Smooth muscle cell (in vitro differentiated cells): ENCODE measurements at regions not wholly inside any gene's neighbourhood (a gene's known extent, or its start where the extent isn't known, plus 50 kb on each side); places are given as distances from the start of the nearest gene placed in this dataset.

Source experiments
- DNase-seq: peaks from one replicate; lab custom pipeline; 2025; ENCODE audit not compliant: unreplicated experiment; lab: John Stamatoyannopoulos, UW
- H2AFZ ChIP-seq: fragments of 200-600 bp; sonication (generic); 2 replicates; pipeline ENCODE4 v1.6.0; 2016; ENCODE audit warnings: antibody characterized with exemption, low read depth, mild to moderate bottlenecking
- H3F3A ChIP-seq: fragments of 200-600 bp; sonication (generic); 2 replicates; pipeline ENCODE4 v1.6.0; 2017; ENCODE audit warnings: antibody characterized with exemption, low read depth
- H3K27ac ChIP-seq: fragments of 200-600 bp; sonication (generic); 2 replicates; pipeline ENCODE4 v1.5.1; 2016; ENCODE audit warnings: low read depth, mild to moderate bottlenecking
- H3K27me3 ChIP-seq: fragments of 200-600 bp; sonication (generic); 2 replicates; pipeline ENCODE4 v1.6.1; 2016; ENCODE audit warnings: low read depth, mild to moderate bottlenecking
- H3K36me3 ChIP-seq: fragments of 200-600 bp; sonication (generic); 2 replicates; pipeline ENCODE4 v1.5.1; 2016; ENCODE audit warnings: low read depth
- H3K4me1 ChIP-seq: fragments of 200-600 bp; sonication (generic); 2 replicates; pipeline ENCODE4 v1.5.1; 2016; ENCODE audit warnings: low read depth
- H3K4me2 ChIP-seq: fragments of 200-600 bp; sonication (generic); 2 replicates; pipeline ENCODE4 v1.6.0; 2016; ENCODE audit warnings: mild to moderate bottlenecking
- H3K4me3 ChIP-seq: fragments of 200-600 bp; sonication (generic); 2 replicates; pipeline ENCODE4 v1.5.1; 2016; ENCODE audit warnings: mild to moderate bottlenecking
- H3K79me2 ChIP-seq: fragments of 200-600 bp; sonication (generic); 2 replicates; pipeline ENCODE4 v1.6.0; 2016; ENCODE audit warnings: low read depth, mild to moderate bottlenecking
- H3K9ac ChIP-seq: fragments of 200-600 bp; sonication (generic); 2 replicates; pipeline ENCODE4 v1.6.0; 2016; ENCODE audit warnings: low read depth
- H3K9me3 ChIP-seq: fragments of 200-600 bp; sonication (generic); replicated peaks from 2 replicates; pipeline ENCODE4 v1.5.1; 2016; ENCODE audit warnings: low read depth
- H4K20me1 ChIP-seq: fragments of 200-600 bp; sonication (generic); 2 replicates; pipeline ENCODE4 v1.6.0; 2016; ENCODE audit warnings: low read depth
- WGBS: methylation state at CpG from one replicate; pipeline ENCODE4 v1.1.7; 2016; ENCODE audit warnings: low lambda C conversion rate; 5-methylcytosine and 5-hydroxymethylcytosine counted together
- TF ChIP-seq, protein P1 (sequence below): fragments of 200-600 bp; sonication (generic); IDR thresholded peaks from 2 replicates; pipeline ENCODE4 v1.5.1; 2017; ENCODE audit warnings: borderline replicate concordance, mild to moderate bottlenecking, antibody characterized with exemption; ENCODE audit not compliant: insufficient read depth, poor library complexity, severe bottlenecking

DNA sequence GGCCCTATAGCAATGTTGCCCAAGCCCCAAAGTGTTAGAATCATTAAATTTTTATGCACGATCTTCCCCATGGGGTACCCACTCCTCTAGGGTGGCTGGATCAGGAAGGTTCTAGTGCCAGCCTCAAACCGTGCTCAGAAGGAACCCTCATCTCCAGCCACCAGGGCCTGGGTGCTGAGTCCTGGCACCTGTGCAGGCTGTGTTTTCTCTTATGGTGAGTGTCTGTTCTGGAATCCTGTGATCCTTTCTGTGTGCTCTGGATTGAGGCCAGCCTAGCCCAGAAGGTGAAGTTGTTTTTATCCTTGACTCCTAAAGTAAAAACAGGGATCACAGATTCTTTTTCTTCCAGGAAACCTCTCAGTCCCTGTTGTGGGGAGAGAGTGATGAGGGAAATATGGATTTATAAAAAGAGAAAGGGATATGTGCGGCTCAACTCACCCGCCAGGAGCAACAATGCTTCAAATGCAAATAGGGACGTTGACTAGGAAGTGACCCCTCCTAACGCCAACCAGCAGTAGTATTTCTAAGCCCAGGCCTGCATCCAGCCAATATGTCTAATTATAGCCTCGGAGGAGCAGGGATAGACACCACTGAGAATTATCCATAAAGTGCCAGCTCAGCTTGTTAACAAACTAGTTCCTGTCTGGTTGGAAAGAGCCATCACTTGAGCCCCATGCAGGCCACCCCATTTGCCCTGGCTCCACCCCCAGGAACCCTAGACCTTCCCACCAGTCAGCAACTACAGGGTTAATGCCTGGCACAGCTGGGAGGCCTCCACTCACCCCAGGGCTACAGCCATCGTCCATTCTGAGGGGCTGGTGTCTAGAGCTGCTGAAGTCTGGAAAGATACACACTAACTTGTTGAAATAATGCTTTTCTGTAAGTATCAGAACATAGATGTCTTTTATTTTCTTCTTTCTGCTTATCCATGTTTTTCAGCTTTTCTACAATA, 513.5 kb upstream of the PROK2 start:
- DNase-seq, result no peak
- no peak overlapping the region for H3K4me2 ChIP-seq
- 47% methylated on average over 8 of the region's 8 CpGs for WGBS
- TF ChIP-seq, protein P1, sequence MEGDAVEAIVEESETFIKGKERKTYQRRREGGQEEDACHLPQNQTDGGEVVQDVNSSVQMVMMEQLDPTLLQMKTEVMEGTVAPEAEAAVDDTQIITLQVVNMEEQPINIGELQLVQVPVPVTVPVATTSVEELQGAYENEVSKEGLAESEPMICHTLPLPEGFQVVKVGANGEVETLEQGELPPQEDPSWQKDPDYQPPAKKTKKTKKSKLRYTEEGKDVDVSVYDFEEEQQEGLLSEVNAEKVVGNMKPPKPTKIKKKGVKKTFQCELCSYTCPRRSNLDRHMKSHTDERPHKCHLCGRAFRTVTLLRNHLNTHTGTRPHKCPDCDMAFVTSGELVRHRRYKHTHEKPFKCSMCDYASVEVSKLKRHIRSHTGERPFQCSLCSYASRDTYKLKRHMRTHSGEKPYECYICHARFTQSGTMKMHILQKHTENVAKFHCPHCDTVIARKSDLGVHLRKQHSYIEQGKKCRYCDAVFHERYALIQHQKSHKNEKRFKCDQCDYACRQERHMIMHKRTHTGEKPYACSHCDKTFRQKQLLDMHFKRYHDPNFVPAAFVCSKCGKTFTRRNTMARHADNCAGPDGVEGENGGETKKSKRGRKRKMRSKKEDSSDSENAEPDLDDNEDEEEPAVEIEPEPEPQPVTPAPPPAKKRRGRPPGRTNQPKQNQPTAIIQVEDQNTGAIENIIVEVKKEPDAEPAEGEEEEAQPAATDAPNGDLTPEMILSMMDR, result no peak
- no peak overlapping the region for H3K27ac ChIP-seq
- no peaks in the 10 kb centered on the region for H3K79me2 ChIP-seq
- H3K9me3 ChIP-seq, result no peaks in the 10 kb centered on the region
- H3K36me3 ChIP-seq, result no peaks in the 10 kb centered on the region
- H3K4me3 ChIP-seq, result no peak overlapping the region
- H3F3A ChIP-seq, result no peaks in the 10 kb centered on the region
- no peak overlapping the region for H3K9ac ChIP-seq
- H4K20me1 ChIP-seq, result no peaks in the 10 kb centered on the region
- no peaks in the 10 kb centered on the region for H3K4me1 ChIP-seq
- H2AFZ ChIP-seq, result no peak overlapping the region
- no peaks in the 10 kb centered on the region for H3K27me3 ChIP-seq

DNA sequence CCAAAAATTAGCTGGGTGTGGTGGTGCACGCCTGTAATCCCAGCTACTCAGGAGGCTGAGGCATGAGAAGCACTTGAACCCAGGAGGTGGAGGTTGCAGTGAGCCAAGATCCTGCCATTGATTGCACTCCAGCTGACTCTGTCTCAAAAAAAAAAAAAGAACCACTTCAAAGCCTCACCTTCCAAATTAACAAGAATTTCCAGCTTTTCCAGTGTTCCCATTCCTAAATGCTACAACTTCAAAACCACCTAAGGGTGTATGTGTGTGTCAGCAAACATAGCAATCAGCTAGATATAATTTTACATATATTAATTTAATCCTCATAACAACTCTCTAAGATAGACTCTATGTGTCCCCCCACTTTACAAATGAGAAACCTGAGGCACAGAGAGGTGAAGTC, 512.5 kb upstream of the PROK2 start:
- 100% methylated on average over 1 of the region's 1 CpG for WGBS

DNA sequence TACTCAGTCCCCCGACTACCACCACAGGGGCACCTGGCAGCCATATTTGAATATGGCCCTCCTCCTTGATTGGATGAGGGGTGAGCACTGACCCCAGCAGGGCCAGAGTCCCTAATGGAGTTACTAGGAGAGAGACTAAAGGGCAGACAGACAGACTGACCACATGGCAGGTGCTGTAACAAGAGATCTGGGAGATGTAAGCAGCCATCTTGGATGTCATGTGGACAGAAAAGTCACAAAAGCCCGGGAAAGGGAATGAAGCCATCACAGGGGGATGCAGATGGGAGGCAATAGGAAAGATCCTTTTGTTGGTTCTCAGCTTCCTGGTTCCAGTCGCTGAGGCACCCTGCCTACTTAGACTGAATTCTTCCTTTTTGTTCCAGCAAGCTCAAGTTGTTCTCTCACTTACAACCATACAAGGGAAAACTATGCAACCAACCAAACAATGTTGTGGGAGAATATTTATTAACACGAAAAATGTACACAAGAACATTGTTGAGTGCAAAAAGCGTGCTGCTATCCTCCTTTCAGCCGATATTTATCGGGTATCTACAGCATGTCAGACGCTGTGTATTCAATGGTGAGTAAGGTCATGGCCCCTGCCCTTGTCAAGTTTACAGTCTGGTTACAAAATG, 511.6 kb upstream of the PROK2 start:
- 94% methylated on average over 8 of the region's 8 CpGs for WGBS
- no peak overlapping the region for H3K9ac ChIP-seq

More for the DNA sequence above, 512.5 kb upstream of the PROK2 start:
- no peaks in the 10 kb centered on the region for H3K36me3 ChIP-seq
- H3K9ac ChIP-seq, result no peak overlapping the region
- DNase-seq, result no peak
- no peaks in the 10 kb centered on the region for H3K9me3 ChIP-seq
- H3K4me2 ChIP-seq, result no peak overlapping the region
- no peak overlapping the region for H3K27ac ChIP-seq
- H4K20me1 ChIP-seq, result no peaks in the 10 kb centered on the region
- no peak overlapping the region for H3K4me3 ChIP-seq
- TF ChIP-seq, protein P1, result no peak
- H3K79me2 ChIP-seq, result no peaks in the 10 kb centered on the region
- no peak overlapping the region for H2AFZ ChIP-seq
- H3K4me1 ChIP-seq, result no peaks in the 10 kb centered on the region
- H3K27me3 ChIP-seq, result no peaks in the 10 kb centered on the region
- no peaks in the 10 kb centered on the region for H3F3A ChIP-seq

More for the DNA sequence above, 511.6 kb upstream of the PROK2 start:
- no peak overlapping the region for H3K4me3 ChIP-seq
- no peaks in the 10 kb centered on the region for H3K9me3 ChIP-seq
- no peak overlapping the region for H3K27ac ChIP-seq
- H3K4me2 ChIP-seq, result no peak overlapping the region
- DNase-seq, result no peak
- no peaks in the 10 kb centered on the region for H3K4me1 ChIP-seq
- H3K36me3 ChIP-seq, result no peaks in the 10 kb centered on the region
- H2AFZ ChIP-seq, result no peak overlapping the region
- H3K27me3 ChIP-seq, result no peaks in the 10 kb centered on the region
- no peaks in the 10 kb centered on the region for H4K20me1 ChIP-seq
- H3K79me2 ChIP-seq, result no peaks in the 10 kb centered on the region
- no peaks in the 10 kb centered on the region for H3F3A ChIP-seq
- TF ChIP-seq, protein P1, result no peak
